Cardiac septum (tissue), 1 donor: ENCODE measurements at regions not wholly inside any gene's neighbourhood (a gene's known extent, or its start where the extent isn't known, plus 50 kb on each side); places are given as distances from the start of the nearest gene placed in this dataset.

Experiments used
- DNase-seq: peaks from one replicate; pipeline ENCODE4 v3.0.0-alpha.2; 2020; ENCODE audit warnings: low spot score
- intact Hi-C: fragments of 100-400 bp; cut with DNase I; formaldehyde crosslinking; loops from one replicate; pipeline ENCODE4 v1.14.0; 2022
- donor health status: DM: no; HTN: no; CAD: no.

GRCh38 chr3:31254483-31254882, 278.2 kb upstream of the STT3B start:
- intact Hi-C loops, result no loop called here
- no peak for DNase-seq

DNA sequence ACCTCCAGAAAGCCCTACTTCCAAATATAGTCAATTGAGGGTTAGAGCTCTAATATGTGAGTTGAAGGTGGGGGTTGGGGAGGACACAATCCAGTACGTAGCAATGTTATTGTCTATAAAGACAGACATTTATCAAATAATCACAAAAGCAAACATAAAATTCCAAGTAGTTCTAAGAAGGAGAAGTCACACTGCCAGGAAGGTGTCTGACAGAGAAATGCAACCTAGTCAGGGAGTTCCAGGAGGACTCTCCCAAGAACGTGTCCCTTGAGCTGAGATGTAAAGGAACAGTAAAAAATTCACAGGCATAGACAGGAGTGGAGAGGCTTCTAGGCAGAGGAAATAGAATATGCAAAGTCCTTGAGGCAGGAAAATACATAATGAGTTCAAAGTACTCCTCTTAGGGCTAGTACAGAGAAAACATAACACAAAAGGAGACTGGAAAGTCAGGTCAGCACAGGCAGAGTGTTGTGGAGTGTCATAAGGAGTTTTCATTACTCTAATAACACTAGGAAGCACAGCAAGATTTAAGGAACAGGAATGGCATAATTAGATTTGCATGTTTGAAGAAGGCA, 277.6 kb upstream of the STT3B start:
- intact Hi-C loops, result no loop called here
- no peak for DNase-seq

DNA sequence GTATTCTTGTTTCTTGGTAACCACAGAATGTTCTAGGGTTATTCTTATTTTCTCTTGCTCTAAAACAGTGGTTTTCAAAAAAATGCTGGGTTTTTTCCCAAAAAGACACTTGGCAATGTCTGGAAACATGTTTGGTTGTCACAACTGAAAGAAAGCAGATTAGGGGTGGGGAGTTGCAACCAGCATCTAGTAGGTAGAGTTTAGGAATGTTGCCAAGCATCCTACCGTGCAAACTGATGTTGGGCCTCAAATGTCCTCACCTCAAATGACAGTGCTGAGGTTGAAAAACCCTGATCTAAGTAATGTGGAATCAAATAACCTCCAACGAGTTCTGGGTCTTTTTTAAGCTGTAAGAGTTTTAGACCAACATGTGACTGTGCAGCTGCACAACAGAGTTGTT, 270.5 kb upstream of the STT3B start:
- no peak for DNase-seq
- intact Hi-C loops, result loop anchor here (10.0 kb wide), 1 partner anchor 153 kb away; no protein-coding TSS in a partner anchor

- intact Hi-C loops, result loop anchor here (10.0 kb wide), 1 partner anchor 151 kb away; no protein-coding TSS in a partner anchor
- no peak for DNase-seq
These were observed 268.8 kb upstream of the STT3B start for GRCh38 chr3:31263897-31264296.

- intact Hi-C loops, result loop anchor here (10.0 kb wide), 1 partner anchor 149 kb away; no protein-coding TSS in a partner anchor
- no peak for DNase-seq
These were observed 266.9 kb upstream of the STT3B start for GRCh38 chr3:31265646-31266428.

- intact Hi-C loops, result loop anchor here (10.0 kb wide), 1 partner anchor 146 kb away; no protein-coding TSS in a partner anchor
- no peak for DNase-seq
These were observed 263.9 kb upstream of the STT3B start for GRCh38 chr3:31268868-31269267.

GRCh38 chr3:31270010-31270409, 262.7 kb upstream of the STT3B start:
- DNase-seq, result no peak
- intact Hi-C loops, result no loop called here

GRCh38 chr3:31274326-31275024, 258.2 kb upstream of the STT3B start:
- intact Hi-C loops, result no loop called here
- no peak for DNase-seq

- DNase-seq, result no peak
These were observed 257.6 kb upstream of the STT3B start for GRCh38 chr3:31275038-31275572.

GRCh38 chr3:31275583-31275982, 257.1 kb upstream of the STT3B start:
- intact Hi-C loops, result no loop called here
- no peak for DNase-seq

More at GRCh38 chr3:31275038-31275572, 257.6 kb upstream of the STT3B start:
- intact Hi-C loops, result no loop called here

- no peak for DNase-seq
- intact Hi-C loops, result no loop called here
These were observed 255.1 kb upstream of the STT3B start for GRCh38 chr3:31277582-31277981.

GRCh38 chr3:31278532-31278931, 254.2 kb upstream of the STT3B start:
- DNase-seq, result no peak

GRCh38 chr3:31284776-31285175, 247.9 kb upstream of the STT3B start:
- intact Hi-C loops, result no loop called here
- no peak for DNase-seq

More at GRCh38 chr3:31278532-31278931, 254.2 kb upstream of the STT3B start:
- intact Hi-C loops, result no loop called here

- intact Hi-C loops, result no loop called here
- no peak for DNase-seq
These were observed 246.8 kb upstream of the STT3B start for GRCh38 chr3:31285833-31286486.

- intact Hi-C loops, result no loop called here
- DNase-seq, result no peak
These were observed 244.5 kb upstream of the STT3B start for GRCh38 chr3:31288224-31288623.

DNA sequence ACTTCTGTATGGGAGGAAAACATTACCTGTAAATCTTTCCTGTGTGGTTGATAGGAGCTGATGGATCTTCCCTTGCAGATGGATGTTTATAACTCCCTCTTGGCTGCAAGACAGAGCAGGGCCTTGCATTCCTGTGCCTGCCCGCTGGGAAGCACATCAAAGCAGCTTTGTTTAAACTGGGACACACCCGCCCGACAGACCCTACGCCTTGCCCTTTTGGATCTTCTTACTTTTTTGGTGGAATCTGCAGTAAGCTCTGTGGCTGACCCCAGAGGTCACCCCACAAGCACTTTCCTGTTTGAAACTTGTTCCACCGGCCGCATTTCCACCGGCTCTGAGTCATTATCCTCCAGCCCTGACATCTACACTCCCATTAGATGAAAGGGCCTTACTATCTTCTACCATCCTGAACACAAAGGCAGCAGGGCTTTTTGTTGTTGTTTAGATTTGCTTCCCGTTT, 244.1 kb upstream of the STT3B start:
- peak; percentile 76 for DNase-seq
- intact Hi-C loops, result no loop called here

DNA sequence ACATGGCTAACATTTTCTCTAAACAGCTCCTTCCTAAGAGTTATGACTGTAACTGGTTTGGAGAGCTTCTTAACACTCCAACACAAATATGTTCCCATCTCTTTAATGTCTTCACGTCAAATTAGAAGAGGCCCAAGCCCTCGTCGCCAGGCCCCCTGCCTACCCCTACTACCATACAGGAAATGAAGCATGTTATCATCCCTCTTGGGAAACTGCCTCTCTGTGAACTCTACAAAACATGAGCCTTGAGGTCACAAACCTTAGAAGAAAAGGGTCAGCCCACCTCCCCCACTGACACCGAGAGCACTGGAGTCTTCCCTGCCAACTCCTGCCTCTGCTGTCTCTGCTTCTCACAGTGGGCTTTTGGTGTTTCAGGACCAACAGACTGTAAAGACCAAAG, 243.1 kb upstream of the STT3B start:
- no peak for DNase-seq
- intact Hi-C loops, result no loop called here

DNA sequence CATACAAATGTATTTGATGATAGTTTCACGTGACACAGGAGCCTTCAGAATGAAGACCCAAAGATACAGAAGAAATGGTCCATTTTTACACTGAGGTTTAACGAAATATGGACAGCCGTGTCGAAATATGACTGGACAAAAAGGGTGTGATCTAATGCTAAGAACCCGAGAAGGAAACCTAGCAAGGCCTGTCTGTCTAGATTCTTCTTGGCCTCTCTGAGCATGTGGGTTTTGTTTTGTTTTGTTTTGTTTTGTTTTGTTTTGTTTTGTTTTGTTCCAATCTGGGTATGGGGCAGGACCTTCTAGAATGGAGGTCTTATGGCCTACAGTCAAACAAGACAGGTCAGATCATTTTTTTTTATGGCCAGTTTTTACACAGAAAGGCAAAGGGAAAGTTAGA, 242.7 kb upstream of the STT3B start:
- DNase-seq, result no peak
- intact Hi-C loops, result no loop called here

DNA sequence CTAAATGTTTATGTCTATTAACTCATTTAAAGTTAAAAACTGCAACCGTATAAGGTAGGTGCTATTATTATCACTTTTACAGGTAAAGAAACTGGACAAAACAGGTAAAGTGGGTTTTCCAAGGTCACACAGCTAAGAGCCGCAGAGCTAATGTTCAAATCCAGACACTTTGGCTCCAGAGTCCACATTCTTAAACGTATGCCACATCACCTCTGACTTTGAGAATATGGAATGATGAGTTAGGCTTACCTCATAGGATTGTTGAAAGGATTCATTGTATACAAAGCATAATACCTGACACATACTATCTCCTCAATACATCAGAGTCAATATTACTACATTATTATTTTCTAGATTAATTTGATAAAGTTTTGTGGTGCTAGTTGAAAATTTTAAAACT, 240.9 kb upstream of the STT3B start:
- no peak for DNase-seq
- intact Hi-C loops, result no loop called here
